ENCODE measurements at regions not wholly inside any gene's neighbourhood (a gene's known extent, or its start where the extent isn't known, plus 50 kb on each side); places are given as distances from the start of the nearest gene placed in this dataset.

GRCh38 chr1:112284796-112285195 lies 111.2 kb upstream of the CTTNBP2NL start:
- no peak for TF ChIP-seq EZH2phosphoT487 (conservative IDR thresholded peaks at IDR 0.05; ENCODE audit: low read length)
- TF ChIP-seq, protein P1, sequence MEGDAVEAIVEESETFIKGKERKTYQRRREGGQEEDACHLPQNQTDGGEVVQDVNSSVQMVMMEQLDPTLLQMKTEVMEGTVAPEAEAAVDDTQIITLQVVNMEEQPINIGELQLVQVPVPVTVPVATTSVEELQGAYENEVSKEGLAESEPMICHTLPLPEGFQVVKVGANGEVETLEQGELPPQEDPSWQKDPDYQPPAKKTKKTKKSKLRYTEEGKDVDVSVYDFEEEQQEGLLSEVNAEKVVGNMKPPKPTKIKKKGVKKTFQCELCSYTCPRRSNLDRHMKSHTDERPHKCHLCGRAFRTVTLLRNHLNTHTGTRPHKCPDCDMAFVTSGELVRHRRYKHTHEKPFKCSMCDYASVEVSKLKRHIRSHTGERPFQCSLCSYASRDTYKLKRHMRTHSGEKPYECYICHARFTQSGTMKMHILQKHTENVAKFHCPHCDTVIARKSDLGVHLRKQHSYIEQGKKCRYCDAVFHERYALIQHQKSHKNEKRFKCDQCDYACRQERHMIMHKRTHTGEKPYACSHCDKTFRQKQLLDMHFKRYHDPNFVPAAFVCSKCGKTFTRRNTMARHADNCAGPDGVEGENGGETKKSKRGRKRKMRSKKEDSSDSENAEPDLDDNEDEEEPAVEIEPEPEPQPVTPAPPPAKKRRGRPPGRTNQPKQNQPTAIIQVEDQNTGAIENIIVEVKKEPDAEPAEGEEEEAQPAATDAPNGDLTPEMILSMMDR (IDR thresholded peaks at IDR 0.05; ENCODE audit: insufficient read depth, low read length, poor library complexity, severe bottlenecking): no peak
